ENCODE measurements at regions not wholly inside any gene's neighbourhood (a gene's known extent, or its start where the extent isn't known, plus 50 kb on each side); places are given as distances from the start of the nearest gene placed in this dataset.

- H3K36me3 Mint-ChIP-seq (ENCODE audit: low read depth), result no peaks in the 10 kb centered on the region
- no peak overlapping the region for H3K27ac Mint-ChIP-seq
- H3K4me3 Mint-ChIP-seq, result no peak overlapping the region
- no peaks in the 10 kb centered on the region for H3K4me1 Mint-ChIP-seq (ENCODE audit: low read depth)
- peaks cover 4% of the 10 kb centered on the region for H3K9me3 Mint-ChIP-seq
- no peaks in the 10 kb centered on the region for H3K27me3 Mint-ChIP-seq (ENCODE audit: low read depth)
These were observed 245.4 kb upstream of the SOX4 start for GRCh38 chr6:21348146-21348503.

GRCh38 chr6:21348504-21349195, 244.9 kb upstream of the SOX4 start:
- peaks cover 4% of the 10 kb centered on the region for H3K9me3 Mint-ChIP-seq
- no peaks in the 10 kb centered on the region for H3K36me3 Mint-ChIP-seq (ENCODE audit: low read depth)
- H3K4me3 Mint-ChIP-seq, result no peak overlapping the region
- H3K4me1 Mint-ChIP-seq (ENCODE audit: low read depth), result no peaks in the 10 kb centered on the region
- H3K27ac Mint-ChIP-seq, result no peak overlapping the region
- H3K27me3 Mint-ChIP-seq (ENCODE audit: low read depth), result no peaks in the 10 kb centered on the region

- Mint-ChIP-seq H3K4me3 (no peak overlapping the region), H3K27ac (no peak overlapping the region), H3K9me3 (peaks cover 4% of the 10 kb centered on the region), H3K27me3 (ENCODE audit: low read depth) (no peaks in the 10 kb centered on the region), H3K4me1 (ENCODE audit: low read depth) (no peaks in the 10 kb centered on the region), H3K36me3 (ENCODE audit: low read depth) (no peaks in the 10 kb centered on the region)
These were observed 243.7 kb upstream of the SOX4 start for GRCh38 chr6:21349834-21350233.

- Mint-ChIP-seq H3K4me3 (no peak overlapping the region), H3K27ac (no peak overlapping the region), H3K4me1 (ENCODE audit: low read depth) (no peaks in the 10 kb centered on the region), H3K36me3 (ENCODE audit: low read depth) (no peaks in the 10 kb centered on the region), H3K9me3 (no peaks in the 10 kb centered on the region), H3K27me3 (ENCODE audit: low read depth) (no peaks in the 10 kb centered on the region)
These were observed 242.6 kb upstream of the SOX4 start for GRCh38 chr6:21350926-21351325.

- H3K4me3 Mint-ChIP-seq, result no peak overlapping the region
- H3K9me3 Mint-ChIP-seq, result no peaks in the 10 kb centered on the region
- H3K36me3 Mint-ChIP-seq (ENCODE audit: low read depth), result no peaks in the 10 kb centered on the region
- H3K4me1 Mint-ChIP-seq (ENCODE audit: low read depth), result no peaks in the 10 kb centered on the region
- no peak overlapping the region for H3K27ac Mint-ChIP-seq
- no peaks in the 10 kb centered on the region for H3K27me3 Mint-ChIP-seq (ENCODE audit: low read depth)
These were observed 241.4 kb upstream of the SOX4 start for GRCh38 chr6:21352131-21352530.

GRCh38 chr6:21354805-21355238, 238.7 kb upstream of the SOX4 start:
- Mint-ChIP-seq H3K4me3 (no peak overlapping the region), H3K27me3 (ENCODE audit: low read depth) (no peaks in the 10 kb centered on the region), H3K36me3 (ENCODE audit: low read depth) (no peaks in the 10 kb centered on the region), H3K4me1 (ENCODE audit: low read depth) (no peaks in the 10 kb centered on the region), H3K9me3 (no peaks in the 10 kb centered on the region), H3K27ac (no peak overlapping the region)

- H3K4me3 Mint-ChIP-seq, result no peak overlapping the region
- no peaks in the 10 kb centered on the region for H3K4me1 Mint-ChIP-seq (ENCODE audit: low read depth)
- H3K9me3 Mint-ChIP-seq, result no peaks in the 10 kb centered on the region
- H3K36me3 Mint-ChIP-seq (ENCODE audit: low read depth), result no peaks in the 10 kb centered on the region
- no peaks in the 10 kb centered on the region for H3K27me3 Mint-ChIP-seq (ENCODE audit: low read depth)
- H3K27ac Mint-ChIP-seq, result no peak overlapping the region
These were observed 237.9 kb upstream of the SOX4 start for GRCh38 chr6:21355638-21356037.

GRCh38 chr6:21357262-21357661, 236.3 kb upstream of the SOX4 start:
- Mint-ChIP-seq H3K36me3 (ENCODE audit: low read depth) (no peaks in the 10 kb centered on the region), H3K27ac (no peak overlapping the region), H3K4me3 (no peak overlapping the region), H3K27me3 (ENCODE audit: low read depth) (no peaks in the 10 kb centered on the region), H3K9me3 (no peaks in the 10 kb centered on the region), H3K4me1 (ENCODE audit: low read depth) (no peaks in the 10 kb centered on the region)

- no peaks in the 10 kb centered on the region for H3K36me3 Mint-ChIP-seq (ENCODE audit: low read depth)
- H3K4me3 Mint-ChIP-seq, result no peak overlapping the region
- no peaks in the 10 kb centered on the region for H3K4me1 Mint-ChIP-seq (ENCODE audit: low read depth)
- H3K9me3 Mint-ChIP-seq, result no peaks in the 10 kb centered on the region
- H3K27me3 Mint-ChIP-seq (ENCODE audit: low read depth), result no peaks in the 10 kb centered on the region
- no peak overlapping the region for H3K27ac Mint-ChIP-seq
These were observed 233.6 kb upstream of the SOX4 start for GRCh38 chr6:21359926-21360325.

GRCh38 chr6:21360336-21360735, 233.2 kb upstream of the SOX4 start:
- no peak overlapping the region for H3K27ac Mint-ChIP-seq
- H3K4me1 Mint-ChIP-seq (ENCODE audit: low read depth), result no peaks in the 10 kb centered on the region
- H3K36me3 Mint-ChIP-seq (ENCODE audit: low read depth), result no peaks in the 10 kb centered on the region
- no peaks in the 10 kb centered on the region for H3K9me3 Mint-ChIP-seq
- no peaks in the 10 kb centered on the region for H3K27me3 Mint-ChIP-seq (ENCODE audit: low read depth)
- no peak overlapping the region for H3K4me3 Mint-ChIP-seq

GRCh38 chr6:21367148-21367547, 226.4 kb upstream of the SOX4 start:
- H3K9me3 Mint-ChIP-seq, result no peaks in the 10 kb centered on the region
- no peak overlapping the region for H3K4me3 Mint-ChIP-seq
- H3K36me3 Mint-ChIP-seq (ENCODE audit: low read depth), result no peaks in the 10 kb centered on the region
- no peaks in the 10 kb centered on the region for H3K4me1 Mint-ChIP-seq (ENCODE audit: low read depth)
- H3K27ac Mint-ChIP-seq, result no peak overlapping the region
- H3K27me3 Mint-ChIP-seq (ENCODE audit: low read depth), result peaks cover 4% of the 10 kb centered on the region

GRCh38 chr6:21367649-21368154, 225.8 kb upstream of the SOX4 start:
- Mint-ChIP-seq H3K4me3 (no peak overlapping the region), H3K27me3 (ENCODE audit: low read depth) (peaks cover 4% of the 10 kb centered on the region), H3K9me3 (no peaks in the 10 kb centered on the region), H3K27ac (no peak overlapping the region), H3K4me1 (ENCODE audit: low read depth) (no peaks in the 10 kb centered on the region), H3K36me3 (ENCODE audit: low read depth) (no peaks in the 10 kb centered on the region)

- H3K9me3 Mint-ChIP-seq, result no peaks in the 10 kb centered on the region
- peaks cover 4% of the 10 kb centered on the region for H3K27me3 Mint-ChIP-seq (ENCODE audit: low read depth)
These were observed 222.5 kb upstream of the SOX4 start for GRCh38 chr6:21371061-21371460.

GRCh38 chr6:21371676-21372171, 221.8 kb upstream of the SOX4 start:
- Mint-ChIP-seq H3K27me3 (ENCODE audit: low read depth) (peaks cover 4% of the 10 kb centered on the region), H3K27ac (no peak overlapping the region), H3K9me3 (no peaks in the 10 kb centered on the region), H3K4me3 (no peak overlapping the region), H3K36me3 (ENCODE audit: low read depth) (no peaks in the 10 kb centered on the region), H3K4me1 (ENCODE audit: low read depth) (no peaks in the 10 kb centered on the region)

More at GRCh38 chr6:21371061-21371460, 222.5 kb upstream of the SOX4 start:
- H3K4me1 Mint-ChIP-seq (ENCODE audit: low read depth), result no peaks in the 10 kb centered on the region
- H3K36me3 Mint-ChIP-seq (ENCODE audit: low read depth), result no peaks in the 10 kb centered on the region
- H3K27ac Mint-ChIP-seq, result no peak overlapping the region
- no peak overlapping the region for H3K4me3 Mint-ChIP-seq

GRCh38 chr6:21375151-21376116, 218.1 kb upstream of the SOX4 start:
- H3K9me3 Mint-ChIP-seq, result no peaks in the 10 kb centered on the region
- no peak overlapping the region for H3K4me3 Mint-ChIP-seq
- H3K4me1 Mint-ChIP-seq (ENCODE audit: low read depth), result no peaks in the 10 kb centered on the region
- H3K27me3 Mint-ChIP-seq (ENCODE audit: low read depth), result no peaks in the 10 kb centered on the region
- H3K36me3 Mint-ChIP-seq (ENCODE audit: low read depth), result no peaks in the 10 kb centered on the region
- no peak overlapping the region for H3K27ac Mint-ChIP-seq
